Adrenal gland (tissue), 5 donors: ENCODE measurements at regions not wholly inside any gene's neighbourhood (a gene's known extent, or its start where the extent isn't known, plus 50 kb on each side); places are given as distances from the start of the nearest gene placed in this dataset.

Experiments used
- POLR2A ChIP-seq, 2 donors: fragments of 450-650 bp; IDR thresholded peaks; one replicate each; pipeline ENCODE4 v1.6.1; 2017; ENCODE audit warnings: antibody characterized with exemption in 2 of 2, mild to moderate bottlenecking in 2 of 2, moderate library complexity in 1 of 2
- TF ChIP-seq, protein P1 (sequence below), 6 experiments: fragments of 450-650 bp in 4 of 6; fragments of 200-600 bp in 2 of 6; sonication (generic) in 1 of 6; IDR thresholded peaks; 1 replicate in 5 of 6; 2 replicates in 1 of 6; pipeline versions ENCODE4 v1.5.1 to v1.8.0; 2016 to 2021; ENCODE audit warnings: antibody characterized with exemption in 6 of 6, mild to moderate bottlenecking in 2 of 6, moderate library complexity in 1 of 6
- donor health status: DM: no; HTN: no; CAD: no.

DNA sequence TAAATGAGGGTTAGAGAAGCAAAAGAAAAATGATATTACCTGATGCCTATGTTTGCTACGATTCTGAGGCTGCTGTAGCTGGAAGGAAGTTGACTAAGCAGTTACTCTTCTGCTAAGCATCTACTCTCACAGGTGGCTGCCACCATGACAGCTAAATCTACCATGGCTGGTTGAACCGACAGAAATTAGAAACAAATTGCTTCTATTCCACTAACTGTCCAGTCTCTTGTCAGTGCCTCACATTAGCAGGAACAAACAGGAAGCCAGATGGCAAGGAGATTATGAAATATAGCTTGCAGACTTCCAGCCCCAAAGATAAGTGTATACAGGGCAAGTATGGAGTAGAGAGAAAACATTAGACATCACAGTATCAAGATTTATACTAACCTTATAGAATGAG, 59.4 kb upstream of the TMEM200A start:
- no peak for TF ChIP-seq POLR2A (IDR thresholded peaks at IDR 0.05)
- TF ChIP-seq, protein P1, sequence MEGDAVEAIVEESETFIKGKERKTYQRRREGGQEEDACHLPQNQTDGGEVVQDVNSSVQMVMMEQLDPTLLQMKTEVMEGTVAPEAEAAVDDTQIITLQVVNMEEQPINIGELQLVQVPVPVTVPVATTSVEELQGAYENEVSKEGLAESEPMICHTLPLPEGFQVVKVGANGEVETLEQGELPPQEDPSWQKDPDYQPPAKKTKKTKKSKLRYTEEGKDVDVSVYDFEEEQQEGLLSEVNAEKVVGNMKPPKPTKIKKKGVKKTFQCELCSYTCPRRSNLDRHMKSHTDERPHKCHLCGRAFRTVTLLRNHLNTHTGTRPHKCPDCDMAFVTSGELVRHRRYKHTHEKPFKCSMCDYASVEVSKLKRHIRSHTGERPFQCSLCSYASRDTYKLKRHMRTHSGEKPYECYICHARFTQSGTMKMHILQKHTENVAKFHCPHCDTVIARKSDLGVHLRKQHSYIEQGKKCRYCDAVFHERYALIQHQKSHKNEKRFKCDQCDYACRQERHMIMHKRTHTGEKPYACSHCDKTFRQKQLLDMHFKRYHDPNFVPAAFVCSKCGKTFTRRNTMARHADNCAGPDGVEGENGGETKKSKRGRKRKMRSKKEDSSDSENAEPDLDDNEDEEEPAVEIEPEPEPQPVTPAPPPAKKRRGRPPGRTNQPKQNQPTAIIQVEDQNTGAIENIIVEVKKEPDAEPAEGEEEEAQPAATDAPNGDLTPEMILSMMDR (IDR thresholded peaks at IDR 0.05) = no peak
